ENCODE measurements at regions not wholly inside any gene's neighbourhood (a gene's known extent, or its start where the extent isn't known, plus 50 kb on each side); places are given as distances from the start of the nearest gene placed in this dataset.

DNA sequence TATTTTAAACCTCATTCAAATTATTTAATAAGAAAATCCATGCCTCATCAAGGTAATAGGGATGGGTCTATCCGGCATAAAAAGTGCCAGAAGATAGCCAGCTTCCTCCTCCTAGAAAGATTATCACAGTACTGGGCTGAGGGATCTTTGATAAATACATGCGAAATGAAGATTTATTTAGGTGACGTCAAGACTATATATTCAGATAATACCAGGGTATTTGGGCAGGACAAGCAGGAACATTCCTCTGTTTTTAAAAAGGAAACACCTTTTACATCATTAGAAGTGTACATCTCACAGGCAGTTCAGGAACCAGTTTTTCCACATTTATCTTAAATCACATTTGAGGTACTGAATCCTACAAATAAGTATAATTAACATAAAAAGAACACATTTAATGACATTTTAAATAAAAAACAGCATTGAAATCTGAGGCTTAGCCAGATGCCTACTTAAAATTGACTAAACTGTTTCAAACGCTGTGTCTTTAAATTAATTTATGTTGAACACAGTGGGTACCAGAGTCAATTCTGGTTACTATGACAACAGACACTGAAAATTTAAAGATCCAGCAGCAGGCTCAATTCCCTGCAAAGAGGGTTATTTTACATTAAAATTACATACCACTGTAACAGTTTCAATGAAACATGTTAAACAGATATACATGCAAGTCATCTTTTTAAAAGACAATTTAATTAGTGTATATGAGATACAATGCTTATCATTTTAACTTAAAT is 124.7 kb upstream of the SLCO6A1 start:
- WGBS (ENCODE audit: insufficient coverage) = no CpG with 5 or more reads among the region's 4 CpGs
- H3K4me1 ChIP-seq (ENCODE audit: control insufficient read depth in 2 of 2, insufficient read depth in 2 of 2, low read length in 2 of 2) = no peaks in the 10 kb centered on the region

DNA sequence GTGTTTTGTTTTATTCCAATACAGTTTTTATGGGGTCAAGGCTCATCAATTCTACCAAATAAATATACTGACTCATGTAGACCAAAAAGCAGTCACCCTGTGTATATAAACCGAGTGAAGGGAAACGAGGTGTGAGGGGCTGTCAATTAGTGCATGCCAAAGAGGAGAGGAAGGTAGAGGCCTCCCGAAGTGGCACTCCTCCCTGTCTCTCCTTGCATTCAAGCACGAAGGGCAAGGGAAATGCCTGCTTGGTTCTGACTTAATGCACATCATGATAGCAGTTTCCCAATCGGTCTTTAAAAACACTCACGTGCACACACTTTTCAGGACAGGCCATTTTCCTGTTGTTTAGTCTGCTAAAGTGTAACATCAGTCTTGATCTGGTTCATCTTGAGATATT is 125.6 kb upstream of the SLCO6A1 start:
- H3K4me3 ChIP-seq (ENCODE audit: control extremely low read depth in 1 of 5, extremely low read depth in 1 of 5, insufficient read depth in 1 of 5, low read depth in 2 of 5, low read length in 4 of 5) = no peak overlapping the region
- no peaks in the 10 kb centered on the region for H4K20me1 ChIP-seq (ENCODE audit: control insufficient read depth, insufficient read depth, low read length, poor library complexity, severe bottlenecking)
- DNase-seq = no peak
- H3K9me3 Mint-ChIP-seq (ENCODE audit: insufficient read depth) = no peaks in the 10 kb centered on the region
- no peaks in the 10 kb centered on the region for H3K27me3 Mint-ChIP-seq
- intact Hi-C loops (cut with micrococcal nuclease) = no loop called here
- no peaks in the 10 kb centered on the region for H3K27me3 ChIP-seq (replicated peaks in 1 of 4; ENCODE audit: control extremely low read depth in 1 of 4, control insufficient read depth in 3 of 4, insufficient read depth in 4 of 4, low read length in 3 of 4)
- H3K79me2 ChIP-seq (ENCODE audit: control insufficient read depth, insufficient read depth, low read length) = no peaks in the 10 kb centered on the region
- ChIA-PET POLR2A (no interaction called here), CTCF (no interaction called here)
- no peak for ATAC-seq (ENCODE audit: low read depth)
- no peaks in the 10 kb centered on the region for H3K4me1 ChIP-seq (ENCODE audit: control insufficient read depth in 2 of 2, insufficient read depth in 2 of 2, low read length in 2 of 2)
- H3K27ac ChIP-seq (ENCODE audit: low read length in 2 of 2) = no peak overlapping the region
- H3K4me1 Mint-ChIP-seq = no peaks in the 10 kb centered on the region
- 65% methylated on average over 6 of the region's 6 CpGs for WGBS (ENCODE audit: insufficient coverage)
- H2AFZ ChIP-seq (ENCODE audit: insufficient read depth, low read depth, low read length, poor library complexity, severe bottlenecking) = no peak overlapping the region
- no peaks in the 10 kb centered on the region for H3K9me3 ChIP-seq (ENCODE audit: control extremely low read depth in 1 of 3, control insufficient read depth in 2 of 3, insufficient read depth in 1 of 3, low read length in 2 of 3)
- H3K27ac Mint-ChIP-seq = no peak overlapping the region
- H3K4me3 Mint-ChIP-seq = no peak overlapping the region
- H3K9ac ChIP-seq (ENCODE audit: low read length) = no peak overlapping the region
- no peaks in the 10 kb centered on the region for H3K36me3 ChIP-seq (replicated peaks in 1 of 2; ENCODE audit: control extremely low read depth in 1 of 2, control insufficient read depth in 1 of 2, extremely low read depth in 1 of 2, insufficient read depth in 2 of 2, low read length in 1 of 2)
- no peak overlapping the region for H3K4me2 ChIP-seq (replicated peaks; ENCODE audit: low read depth, low read length, poor library complexity, severe bottlenecking)
- TF ChIP-seq, protein P1, sequence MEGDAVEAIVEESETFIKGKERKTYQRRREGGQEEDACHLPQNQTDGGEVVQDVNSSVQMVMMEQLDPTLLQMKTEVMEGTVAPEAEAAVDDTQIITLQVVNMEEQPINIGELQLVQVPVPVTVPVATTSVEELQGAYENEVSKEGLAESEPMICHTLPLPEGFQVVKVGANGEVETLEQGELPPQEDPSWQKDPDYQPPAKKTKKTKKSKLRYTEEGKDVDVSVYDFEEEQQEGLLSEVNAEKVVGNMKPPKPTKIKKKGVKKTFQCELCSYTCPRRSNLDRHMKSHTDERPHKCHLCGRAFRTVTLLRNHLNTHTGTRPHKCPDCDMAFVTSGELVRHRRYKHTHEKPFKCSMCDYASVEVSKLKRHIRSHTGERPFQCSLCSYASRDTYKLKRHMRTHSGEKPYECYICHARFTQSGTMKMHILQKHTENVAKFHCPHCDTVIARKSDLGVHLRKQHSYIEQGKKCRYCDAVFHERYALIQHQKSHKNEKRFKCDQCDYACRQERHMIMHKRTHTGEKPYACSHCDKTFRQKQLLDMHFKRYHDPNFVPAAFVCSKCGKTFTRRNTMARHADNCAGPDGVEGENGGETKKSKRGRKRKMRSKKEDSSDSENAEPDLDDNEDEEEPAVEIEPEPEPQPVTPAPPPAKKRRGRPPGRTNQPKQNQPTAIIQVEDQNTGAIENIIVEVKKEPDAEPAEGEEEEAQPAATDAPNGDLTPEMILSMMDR (IDR thresholded peaks at IDR 0.05) = no peak
- TF ChIP-seq EZH2 (IDR thresholded peaks at IDR 0.05; ENCODE audit: borderline replicate concordance, insufficient read depth, low read depth, low read length, poor library complexity, severe bottlenecking) = no peak

More for the DNA sequence above, 124.7 kb upstream of the SLCO6A1 start:
- H3K4me2 ChIP-seq (replicated peaks; ENCODE audit: low read depth, low read length, poor library complexity, severe bottlenecking) = no peak overlapping the region
- H3K4me3 ChIP-seq (ENCODE audit: control extremely low read depth in 1 of 5, extremely low read depth in 1 of 5, insufficient read depth in 1 of 5, low read depth in 2 of 5, low read length in 4 of 5) = no peak overlapping the region
- H3K9me3 Mint-ChIP-seq (ENCODE audit: insufficient read depth) = no peaks in the 10 kb centered on the region
- H3K4me1 Mint-ChIP-seq = no peaks in the 10 kb centered on the region
- ChIA-PET CTCF (no interaction called here), POLR2A (no interaction called here)
- no peaks in the 10 kb centered on the region for H3K27me3 Mint-ChIP-seq
- H3K79me2 ChIP-seq (ENCODE audit: control insufficient read depth, insufficient read depth, low read length) = no peaks in the 10 kb centered on the region
- H3K9me3 ChIP-seq (ENCODE audit: control extremely low read depth in 1 of 3, control insufficient read depth in 2 of 3, insufficient read depth in 1 of 3, low read length in 2 of 3) = no peaks in the 10 kb centered on the region
- no peak overlapping the region for H3K9ac ChIP-seq (ENCODE audit: low read length)
- H3K27ac ChIP-seq (ENCODE audit: low read length in 2 of 2) = no peak overlapping the region
- intact Hi-C loops (cut with micrococcal nuclease) = no loop called here
- TF ChIP-seq, protein P1 (IDR thresholded peaks at IDR 0.05) = no peak
- no peak for TF ChIP-seq EZH2 (IDR thresholded peaks at IDR 0.05; ENCODE audit: borderline replicate concordance, insufficient read depth, low read depth, low read length, poor library complexity, severe bottlenecking)
- no peak for ATAC-seq (ENCODE audit: low read depth)
- no peak overlapping the region for H3K27ac Mint-ChIP-seq
- no peak overlapping the region for H3K4me3 Mint-ChIP-seq
- no peaks in the 10 kb centered on the region for H3K36me3 ChIP-seq (replicated peaks in 1 of 2; ENCODE audit: control extremely low read depth in 1 of 2, control insufficient read depth in 1 of 2, extremely low read depth in 1 of 2, insufficient read depth in 2 of 2, low read length in 1 of 2)
- no peaks in the 10 kb centered on the region for H4K20me1 ChIP-seq (ENCODE audit: control insufficient read depth, insufficient read depth, low read length, poor library complexity, severe bottlenecking)
- H2AFZ ChIP-seq (ENCODE audit: insufficient read depth, low read depth, low read length, poor library complexity, severe bottlenecking) = no peak overlapping the region
- DNase-seq = no peak
- no peaks in the 10 kb centered on the region for H3K27me3 ChIP-seq (replicated peaks in 1 of 4; ENCODE audit: control extremely low read depth in 1 of 4, control insufficient read depth in 3 of 4, insufficient read depth in 4 of 4, low read length in 3 of 4)

Measured in B cell (primary cell).